HG03135 (cell line): ENCODE measurements at regions not wholly inside any gene's neighbourhood (a gene's known extent, or its start where the extent isn't known, plus 50 kb on each side); places are given as distances from the start of the nearest gene placed in this dataset.

Experiments used
- ATAC-seq: cut with Tn5 transposase; IDR thresholded peaks from one replicate; pipeline ENCODE4 v1.9.1; 2021; ENCODE audit warnings: mild to moderate bottlenecking, moderate library complexity; ENCODE audit not compliant: unreplicated experiment

- no peak for ATAC-seq
Measured at GRCh38 chr3:68468695-68469375, 463.5 kb downstream of the TAFA4 start.

- no peak for ATAC-seq
Measured at GRCh38 chr3:68467465-68467864, 464.9 kb downstream of the TAFA4 start.

- ATAC-seq: no peak
Measured at GRCh38 chr3:68458581-68458980, 473.8 kb downstream of the TAFA4 start.

- no peak for ATAC-seq
Measured at GRCh38 chr3:68448510-68449383, 483.6 kb downstream of the TAFA4 start.

- ATAC-seq: no peak
Measured at GRCh38 chr3:68447885-68448284, 484.5 kb downstream of the TAFA4 start.

GRCh38 chr3:68441054-68441453 lies 491.3 kb downstream of the TAFA4 start:
- ATAC-seq: no peak

- no peak for ATAC-seq
Measured at GRCh38 chr3:68436619-68437401, 495.5 kb downstream of the TAFA4 start.

GRCh38 chr3:68428495-68428894 lies 503.9 kb downstream of the TAFA4 start:
- ATAC-seq: no peak

- no peak for ATAC-seq
Measured at GRCh38 chr3:68424796-68425460, 507.4 kb downstream of the TAFA4 start.

GRCh38 chr3:68408626-68409025 lies 523.7 kb downstream of the TAFA4 start:
- ATAC-seq: no peak

- no peak for ATAC-seq
Measured at GRCh38 chr3:68403741-68404140, 528.6 kb downstream of the TAFA4 start.

- no peak for ATAC-seq
Measured at GRCh38 chr3:68402235-68402918, 530.0 kb downstream of the TAFA4 start.

GRCh38 chr3:68378631-68379030 lies 553.7 kb downstream of the TAFA4 start:
- no peak for ATAC-seq

GRCh38 chr3:68373727-68374126 lies 558.6 kb downstream of the TAFA4 start:
- ATAC-seq: no peak

GRCh38 chr3:68363796-68364195 lies 568.6 kb downstream of the TAFA4 start:
- ATAC-seq: no peak

GRCh38 chr3:68360492-68360891 lies 571.9 kb downstream of the TAFA4 start:
- no peak for ATAC-seq

GRCh38 chr3:68345781-68346180 lies 586.6 kb downstream of the TAFA4 start:
- no peak for ATAC-seq

- no peak for ATAC-seq
Measured at GRCh38 chr3:68342426-68342825, 589.9 kb downstream of the TAFA4 start.

- no peak for ATAC-seq
Measured at GRCh38 chr3:68336042-68336441, 596.3 kb downstream of the TAFA4 start.

- no peak for ATAC-seq
Measured at GRCh38 chr3:68334367-68334986, 597.9 kb downstream of the TAFA4 start.
